Psoas muscle (tissue), 7 donors: ENCODE measurements at regions not wholly inside any gene's neighbourhood (a gene's known extent, or its start where the extent isn't known, plus 50 kb on each side); places are given as distances from the start of the nearest gene placed in this dataset.
"Not testable (repeated sequence)": the region's sequence is repeated elsewhere in the genome, so short reads cannot be mapped to it uniquely, and the experiment has no call there.

Source experiments
- ATAC-seq, 4 donors: fragments of 200-7000 bp; cut with Tn5 transposase; one replicate each; pipeline ENCODE4 v1.9.1; 2020; ENCODE audit warnings: moderate library complexity in 3 of 4, mild to moderate bottlenecking in 2 of 4
- DNase-seq, 2 donors: peaks; one replicate each; pipeline ENCODE4 v3.0.0-alpha.2; 2020
- H3K27ac ChIP-seq: fragments of 200-600 bp; one replicate; pipeline ENCODE4 v1.8.0; 2022
- H3K27me3 ChIP-seq, 3 donors: fragments of 200-600 bp in 1 of 3; one replicate each; pipeline versions ENCODE4 v1.6.1 to v1.8.0; 2013 to 2022; ENCODE audit warnings: low read length in 2 of 3, mild to moderate bottlenecking in 2 of 3, moderate library complexity in 1 of 3; ENCODE audit not compliant: insufficient read depth in 3 of 3
- H3K36me3 ChIP-seq, 2 donors: fragments of 200-600 bp in 1 of 2; one replicate each; pipeline versions ENCODE4 v1.6.1 to v1.8.0; 2013 to 2022; ENCODE audit warnings: low read depth in 1 of 2, mild to moderate bottlenecking in 1 of 2, moderate library complexity in 1 of 2; ENCODE audit not compliant: insufficient read depth in 1 of 2
- H3K4me1 ChIP-seq: fragments of 200-600 bp; one replicate; pipeline ENCODE4 v1.8.0; 2022
- H3K4me3 ChIP-seq: fragments of 200-600 bp; one replicate; pipeline ENCODE4 v1.8.0; 2022; ENCODE audit warnings: mild to moderate bottlenecking
- H3K9me3 ChIP-seq: fragments of 200-600 bp; one replicate; pipeline ENCODE4 v1.8.0; 2022
- CTCF ChIP-seq: fragments of 200-600 bp; IDR thresholded peaks from one replicate; pipeline ENCODE4 v1.8.0; 2022; ENCODE audit warnings: antibody characterized with exemption
- WGBS, 3 donors: extraction: QIAGEN DNeasy Blood & Tissue Kit; methylation state at CpG; one replicate each; pipeline versions ENCODE4 v1.1.6 to v1.1.7; 2013; 5-methylcytosine and 5-hydroxymethylcytosine counted together
- intact Hi-C, 2 donors: fragments of 100-400 bp; cut with DNase I; formaldehyde crosslinking; loops; one replicate each; pipeline versions ENCODE4 v1.11.0 to v1.14.2; 2022
- donor health status: healthy with polysubstance abuse.
- donor health status: DM: no; HTN: no; CAD: no; lungs with moderate emphysema.
- donor health status: Bipolar disorder and iron deficiency.
- donor health status: healthy.
- donor health status: DM: yes; HTN: yes; CAD: no.
- donor health status: DM: no; HTN: no; CAD: no.
- donor health status: DM: yes; HTN: yes; CAD: no.

GRCh38 chr16:85448557-85449190, 164.4 kb upstream of the GSE1 start:
- no peaks in the 10 kb centered on the region for H3K27me3 ChIP-seq
- H3K4me1 ChIP-seq, result peaks cover 36% of the 10 kb centered on the region
- TF ChIP-seq CTCF, result no peak
- 44 to 59% (median 53%) methylated on average over 29 to 30 of the region's 30 CpGs for WGBS, 3 donors
- ATAC-seq (peak; percentile 2 to 24 (median 14)), DNase-seq (no peak)
- H3K4me3 ChIP-seq, result no peak overlapping the region
- no peaks in the 10 kb centered on the region for H3K9me3 ChIP-seq
- peak overlapping the region; percentile 72 for H3K27ac ChIP-seq
- H3K36me3 ChIP-seq, result no peaks in the 10 kb centered on the region
- intact Hi-C loops, result no loop called here

GRCh38 chr16:85449191-85449884, 163.8 kb upstream of the GSE1 start:
- H3K27me3 ChIP-seq, result no peaks in the 10 kb centered on the region
- no peak overlapping the region for H3K4me3 ChIP-seq
- peak; percentile 35 to 69 (median 51) for ATAC-seq
- H3K9me3 ChIP-seq, result no peaks in the 10 kb centered on the region
- intact Hi-C loops, result no loop called here
- TF ChIP-seq CTCF, result no peak
- H3K36me3 ChIP-seq, result no peaks in the 10 kb centered on the region
- peak overlapping the region; percentile 72 for H3K27ac ChIP-seq
- H3K4me1 ChIP-seq, result peaks cover 36% of the 10 kb centered on the region
- DNase-seq, result no peak
- WGBS, 3 donors, result 45 to 51% (median 48%) methylated on average over 20 of the region's 20 CpGs

DNA sequence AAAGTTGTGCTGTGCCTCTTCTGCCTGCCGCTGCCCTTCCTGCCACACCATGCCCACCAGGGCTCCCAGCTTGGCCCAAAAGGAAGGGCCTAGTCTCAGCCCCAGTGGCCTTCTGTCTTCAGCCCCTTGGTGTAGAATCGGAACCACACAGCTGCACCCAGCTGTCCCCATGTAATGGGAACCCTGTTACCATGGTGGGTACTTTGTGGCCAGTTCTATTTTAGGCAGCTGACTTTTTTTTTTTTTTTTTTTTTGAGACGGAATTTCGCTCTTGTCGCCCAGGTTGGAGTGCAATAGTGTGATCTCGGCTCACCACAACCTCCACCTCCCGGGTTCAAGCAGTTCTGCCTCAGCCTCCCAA, 163.3 kb upstream of the GSE1 start:
- Histone ChIP-seq H3K4me3 (no peak overlapping the region), H3K27me3 (no peaks in the 10 kb centered on the region), H3K9me3 (no peaks in the 10 kb centered on the region), H3K27ac (peak overlapping the region; percentile 72), H3K36me3 (no peaks in the 10 kb centered on the region), H3K4me1 (peaks cover 36% of the 10 kb centered on the region)
- DNase-seq (no peak), ATAC-seq (peak; percentile 58 to 76 (median 62))
- TF ChIP-seq CTCF, result no peak
- WGBS, 3 donors, result 25 to 54% (median 51%) methylated on average over 4 to 7 of the region's 7 CpGs
- intact Hi-C loops, result no loop called here

DNA sequence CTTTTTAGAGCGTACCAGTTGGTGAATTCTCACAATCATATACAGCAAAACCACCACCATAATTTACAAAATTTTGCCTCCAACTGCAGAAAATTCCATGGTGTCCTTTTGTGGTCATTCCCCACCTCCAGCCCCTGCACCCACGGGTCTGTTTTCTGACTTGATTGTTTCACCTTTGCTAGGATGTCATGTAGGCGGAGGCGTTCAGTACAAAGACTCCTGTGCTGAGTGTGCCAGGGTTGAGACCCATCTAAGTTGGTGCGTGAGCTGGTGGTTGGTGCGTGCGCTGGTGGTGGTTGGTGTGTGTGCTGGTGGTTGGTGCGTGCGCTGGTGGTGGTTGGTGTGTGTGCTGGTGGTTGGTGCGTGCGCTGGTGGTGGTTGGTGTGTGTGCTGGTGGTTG, 162.0 kb upstream of the GSE1 start:
- H3K4me3 ChIP-seq, H3K27me3 ChIP-seq, H3K36me3 ChIP-seq, H3K27ac ChIP-seq, H3K9me3 ChIP-seq, ATAC-seq, DNase-seq, intact Hi-C loops: not testable (repeated sequence)
- peaks cover 36% of the 10 kb centered on the region for H3K4me1 ChIP-seq
- 85 to 88% (median 86%) methylated on average over 9 of the region's 11 CpGs for WGBS, 3 donors

DNA sequence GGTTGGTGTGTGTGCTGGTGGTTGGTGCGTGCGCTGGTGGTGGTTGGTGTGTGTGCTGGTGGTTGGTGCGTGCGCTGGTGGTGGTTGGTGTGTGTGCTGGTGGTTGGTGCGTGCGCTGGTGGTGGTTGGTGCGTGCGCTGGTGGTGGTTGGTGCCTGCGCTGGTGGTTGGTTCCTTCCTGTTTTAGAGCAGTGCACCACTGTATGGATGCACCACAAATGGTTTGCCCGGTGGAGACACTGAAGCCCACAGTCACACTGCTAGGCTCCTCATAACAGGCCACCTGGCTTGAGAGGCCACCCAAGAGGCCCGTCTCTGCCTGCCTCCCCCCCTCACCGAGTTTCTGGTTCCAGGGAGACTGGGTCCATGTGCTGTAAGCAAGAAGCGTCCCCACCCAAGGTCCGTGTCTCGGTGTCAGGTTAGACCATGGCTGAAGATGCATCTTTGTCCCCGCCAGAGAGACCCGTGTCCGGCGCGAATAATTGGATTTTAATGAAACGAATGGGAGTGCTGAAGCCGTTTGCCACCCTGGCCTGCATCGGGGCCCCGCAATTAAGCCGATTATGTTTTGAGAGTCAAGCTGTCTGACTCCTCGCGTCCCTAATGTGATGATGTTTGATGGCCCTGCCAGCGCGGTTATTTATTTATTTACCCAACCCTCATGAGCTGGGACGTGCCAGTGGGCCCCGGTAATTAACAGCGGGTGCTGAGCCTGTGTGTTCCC, 161.3 kb upstream of the GSE1 start:
- TF ChIP-seq CTCF, result no peak
- DNase-seq, result no peak
- Histone ChIP-seq H3K4me1 (peaks cover 30% of the 10 kb centered on the region), H3K27me3 (no peaks in the 10 kb centered on the region), H3K36me3 (no peaks in the 10 kb centered on the region), H3K4me3 (no peak overlapping the region), H3K9me3 (no peaks in the 10 kb centered on the region), H3K27ac (no peak overlapping the region)
- intact Hi-C loops, result no loop called here
- WGBS, 3 donors, result 70 to 87% (median 71%) methylated on average over 26 to 28 of the region's 32 CpGs
- ATAC-seq, result no peak
